MCF 10A (cell line): ENCODE measurements at regions not wholly inside any gene's neighbourhood (a gene's known extent, or its start where the extent isn't known, plus 50 kb on each side); places are given as distances from the start of the nearest gene placed in this dataset.

ENCODE experiments used
- BruUV-seq: library from RNA; stranded (reverse); fragments of 400-500 nt; replicated peaks from 2 replicates; lab custom pipeline; 2021; lab: Mats Ljungman, UMichigan
- CTCF ChIA-PET: fragments of 300-600 bp; sonication (Branson Sonifier 250); formaldehyde crosslinking; extraction: SDS; loops from one replicate; lab custom pipeline; 2021; ENCODE audit warnings: antibody characterized with exemption, inconsistent platforms; lab: Yijun Ruan, JAX
- POLR2A ChIA-PET: fragments of 300-600, 350-650 bp; sonication (Branson Sonifier 250); formaldehyde crosslinking; extraction: SDS; loops from one replicate; lab custom pipeline; 2020; ENCODE audit warnings: antibody characterized with exemption, inconsistent platforms; lab: Yijun Ruan, JAX
- DNase-seq: peaks from one replicate; pipeline ENCODE4 v3.0.0-alpha.2; 2018; ENCODE audit not compliant: unreplicated experiment
- H3K27ac Mint-ChIP-seq: one replicate; pipeline ENCODE4 v1.8.0; 2022; ENCODE audit warnings: mild to moderate bottlenecking, low read depth, mixed read lengths; ENCODE audit not compliant: unreplicated experiment
- H3K27me3 Mint-ChIP-seq: one replicate; pipeline ENCODE4 v1.8.0; 2022; ENCODE audit warnings: mixed read lengths; ENCODE audit not compliant: insufficient read depth, unreplicated experiment
- H3K36me3 Mint-ChIP-seq: one replicate; pipeline ENCODE4 v1.8.0; 2022; ENCODE audit warnings: mild to moderate bottlenecking, moderate library complexity, mixed read lengths; ENCODE audit not compliant: insufficient read depth, unreplicated experiment
- H3K4me1 Mint-ChIP-seq: one replicate; pipeline ENCODE4 v1.8.0; 2022; ENCODE audit warnings: mixed read lengths; ENCODE audit not compliant: insufficient read depth, unreplicated experiment
- H3K4me3 Mint-ChIP-seq: one replicate; pipeline ENCODE4 v1.8.0; 2022; ENCODE audit warnings: mild to moderate bottlenecking, moderate library complexity, mixed read lengths; ENCODE audit not compliant: unreplicated experiment
- H3K9me3 Mint-ChIP-seq: one replicate; pipeline ENCODE4 v1.8.0; 2022; ENCODE audit warnings: mixed read lengths; ENCODE audit not compliant: unreplicated experiment
- intact Hi-C: fragments of 100-400 bp; cut with micrococcal nuclease; formaldehyde crosslinking; loops from 2 replicates; pipeline ENCODE4 v1.14.1; 2022
- TF ChIP-seq, protein P1 (sequence below): fragments of 200-600 bp; IDR thresholded peaks from one replicate; pipeline ENCODE4 v1.8.0; 2022; ENCODE audit warnings: antibody characterized with exemption, mild to moderate bottlenecking; ENCODE audit not compliant: unreplicated experiment

GRCh38 chr3:59426821-59427565, 377.2 kb upstream of the CFAP20DC start:
- peak; percentile 85 for DNase-seq
- CTCF ChIA-PET: interaction anchor here (0.7 to 2.0 kb wide), 3 partner anchors 8 to 41 kb away, joined by 3 to 6 read pairs (median 3); no protein-coding TSS in a partner anchor
- Mint-ChIP-seq H3K36me3 (no peaks in the 10 kb centered on the region), H3K27me3 (no peaks in the 10 kb centered on the region), H3K9me3 (no peaks in the 10 kb centered on the region), H3K4me1 (peaks cover 47% of the 10 kb centered on the region), H3K4me3 (no peak overlapping the region), H3K27ac (peak overlapping the region; percentile 87)
- POLR2A ChIA-PET: interaction anchor here (0.6 to 1.9 kb wide), 7 partner anchors 13 to 648 kb away, joined by 3 to 4 read pairs (median 4); no protein-coding TSS in a partner anchor
- no TSS peak for BruUV-seq
- intact Hi-C loops: loop anchor here (5.0 to 10.0 kb wide), 2 partner anchors 212 to 430 kb away; no protein-coding TSS in a partner anchor
- TF ChIP-seq, protein P1, sequence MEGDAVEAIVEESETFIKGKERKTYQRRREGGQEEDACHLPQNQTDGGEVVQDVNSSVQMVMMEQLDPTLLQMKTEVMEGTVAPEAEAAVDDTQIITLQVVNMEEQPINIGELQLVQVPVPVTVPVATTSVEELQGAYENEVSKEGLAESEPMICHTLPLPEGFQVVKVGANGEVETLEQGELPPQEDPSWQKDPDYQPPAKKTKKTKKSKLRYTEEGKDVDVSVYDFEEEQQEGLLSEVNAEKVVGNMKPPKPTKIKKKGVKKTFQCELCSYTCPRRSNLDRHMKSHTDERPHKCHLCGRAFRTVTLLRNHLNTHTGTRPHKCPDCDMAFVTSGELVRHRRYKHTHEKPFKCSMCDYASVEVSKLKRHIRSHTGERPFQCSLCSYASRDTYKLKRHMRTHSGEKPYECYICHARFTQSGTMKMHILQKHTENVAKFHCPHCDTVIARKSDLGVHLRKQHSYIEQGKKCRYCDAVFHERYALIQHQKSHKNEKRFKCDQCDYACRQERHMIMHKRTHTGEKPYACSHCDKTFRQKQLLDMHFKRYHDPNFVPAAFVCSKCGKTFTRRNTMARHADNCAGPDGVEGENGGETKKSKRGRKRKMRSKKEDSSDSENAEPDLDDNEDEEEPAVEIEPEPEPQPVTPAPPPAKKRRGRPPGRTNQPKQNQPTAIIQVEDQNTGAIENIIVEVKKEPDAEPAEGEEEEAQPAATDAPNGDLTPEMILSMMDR: no peak

- Mint-ChIP-seq H3K27ac (no peak overlapping the region), H3K4me3 (no peak overlapping the region), H3K27me3 (no peaks in the 10 kb centered on the region), H3K36me3 (no peaks in the 10 kb centered on the region), H3K9me3 (no peaks in the 10 kb centered on the region), H3K4me1 (peaks cover 47% of the 10 kb centered on the region)
- BruUV-seq: no TSS peak
- intact Hi-C loops: loop anchor here (2.0 to 10.0 kb wide), 3 partner anchors 77 to 429 kb away; no protein-coding TSS in a partner anchor
- TF ChIP-seq, protein P1: no peak
- CTCF ChIA-PET: interaction anchor here (0.7 to 1.8 kb wide), 5 partner anchors 9 to 1119 kb away, joined by 3 to 4 read pairs (median 3); no protein-coding TSS in a partner anchor
- no peak for DNase-seq
- POLR2A ChIA-PET: interaction anchor here (0.6 to 2.4 kb wide), 9 partner anchors 13 to 649 kb away, joined by 3 to 13 read pairs (median 4); no protein-coding TSS in a partner anchor
These were observed 376.1 kb upstream of the CFAP20DC start for GRCh38 chr3:59425942-59426341.

- peak; percentile 62 for DNase-seq
- CTCF ChIA-PET: interaction anchor here (0.7 to 1.8 kb wide), 4 partner anchors 18 to 1119 kb away, joined by 3 to 4 read pairs (median 4); no protein-coding TSS in a partner anchor
- BruUV-seq: no TSS peak
- no peaks in the 10 kb centered on the region for H3K36me3 Mint-ChIP-seq
- peak overlapping the region; percentile 95 for H3K27ac Mint-ChIP-seq
- H3K9me3 Mint-ChIP-seq: no peaks in the 10 kb centered on the region
- intact Hi-C loops: loop anchor here (2.0 to 10.0 kb wide), 3 partner anchors 77 to 428 kb away; no protein-coding TSS in a partner anchor
- POLR2A ChIA-PET: interaction anchor here (0.6 to 2.4 kb wide), 9 partner anchors 11 to 163 kb away, joined by 3 to 13 read pairs (median 4); no protein-coding TSS in a partner anchor
- peaks cover 47% of the 10 kb centered on the region for H3K4me1 Mint-ChIP-seq
- H3K27me3 Mint-ChIP-seq: no peaks in the 10 kb centered on the region
- TF ChIP-seq, protein P1: no peak
- H3K4me3 Mint-ChIP-seq: no peak overlapping the region
These were observed 375.5 kb upstream of the CFAP20DC start for GRCh38 chr3:59425371-59425770.
